NCI-H460 (cell line): ENCODE measurements at regions not wholly inside any gene's neighbourhood (a gene's known extent, or its start where the extent isn't known, plus 50 kb on each side); places are given as distances from the start of the nearest gene placed in this dataset.

Source experiments
- DNase-seq: peaks from one replicate; pipeline ENCODE4 v3.0.0-alpha.2; 2016; ENCODE audit warnings: low read depth; ENCODE audit errors: extremely low read depth

GRCh38 chr2:103103678-103104077 lies 341.8 kb downstream of the TMEM182 start:
- no peak for DNase-seq

GRCh38 chr2:103119352-103119751 lies 357.5 kb downstream of the TMEM182 start:
- DNase-seq: no peak

DNA sequence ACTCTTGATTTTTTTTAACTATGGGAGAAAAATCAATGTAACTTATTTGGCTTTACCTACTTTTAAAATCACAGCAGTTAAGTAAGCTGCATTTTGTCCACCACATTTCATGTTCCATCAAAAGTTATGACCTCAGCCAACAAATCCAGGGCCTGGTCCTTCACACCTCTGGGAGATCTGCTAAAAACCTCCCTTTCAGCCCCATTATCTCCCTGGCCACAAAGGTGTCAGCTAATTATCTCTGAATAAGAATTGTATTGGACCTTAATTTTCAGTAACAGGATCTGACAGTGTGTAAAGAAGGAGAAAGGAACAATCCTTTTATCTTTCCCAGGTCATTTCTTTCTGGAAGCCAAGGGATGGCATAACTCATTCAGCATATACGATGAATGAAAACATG lies 359.3 kb downstream of the TMEM182 start:
- DNase-seq: no peak

- DNase-seq: no peak
These were observed 361.7 kb downstream of the TMEM182 start for GRCh38 chr2:103123516-103123915.

GRCh38 chr2:103130857-103131256 lies 369.0 kb downstream of the TMEM182 start:
- no peak for DNase-seq

GRCh38 chr2:103132536-103133217 lies 370.8 kb downstream of the TMEM182 start:
- DNase-seq: no peak

DNA sequence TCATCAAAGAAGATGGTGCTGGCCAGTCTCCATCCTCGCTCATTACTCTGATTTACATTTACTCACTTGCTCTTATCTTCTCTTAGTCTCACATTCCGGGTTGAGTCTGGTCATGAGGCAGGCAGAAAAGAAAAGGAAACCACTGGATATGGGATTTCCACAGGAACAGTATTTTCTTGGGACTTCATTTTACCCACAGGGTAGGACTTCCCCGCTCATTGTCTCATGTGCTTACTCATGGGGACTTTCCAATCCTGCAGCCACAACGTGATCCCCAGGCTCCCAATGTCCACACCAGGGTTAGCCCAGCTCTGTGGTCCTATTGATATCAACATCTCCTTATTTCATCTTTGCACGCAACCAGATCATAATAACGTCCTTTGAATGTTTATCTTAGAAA lies 373.8 kb downstream of the TMEM182 start:
- no peak for DNase-seq

GRCh38 chr2:103138123-103138901 lies 376.5 kb downstream of the TMEM182 start:
- DNase-seq: no peak

- no peak for DNase-seq
These were observed 377.9 kb downstream of the TMEM182 start for GRCh38 chr2:103139628-103140268.

DNA sequence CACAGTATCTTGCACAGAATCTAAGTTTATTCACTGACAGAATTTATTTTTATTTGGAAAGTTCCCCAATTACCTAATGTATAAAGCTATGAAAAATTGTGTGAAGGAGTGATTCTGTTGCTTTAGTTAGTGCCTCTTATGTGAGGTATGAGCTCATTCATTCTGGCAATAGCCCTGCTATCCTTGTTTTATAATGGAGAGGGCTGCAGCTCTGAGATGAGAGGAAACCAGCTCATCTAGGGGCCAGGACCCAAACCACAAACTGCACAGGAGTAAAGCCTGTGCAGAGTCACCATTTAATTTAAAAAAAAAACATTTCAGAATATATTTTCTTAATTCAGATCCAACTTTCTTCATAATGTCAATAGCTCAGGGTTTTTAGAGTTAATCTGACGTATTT lies 383.0 kb downstream of the TMEM182 start:
- DNase-seq: no peak

- DNase-seq: no peak
These were observed 383.9 kb downstream of the TMEM182 start for GRCh38 chr2:103145739-103146138.

GRCh38 chr2:103151046-103151445 lies 389.2 kb downstream of the TMEM182 start:
- DNase-seq: no peak

GRCh38 chr2:103152556-103152955 lies 390.7 kb downstream of the TMEM182 start:
- no peak for DNase-seq

DNA sequence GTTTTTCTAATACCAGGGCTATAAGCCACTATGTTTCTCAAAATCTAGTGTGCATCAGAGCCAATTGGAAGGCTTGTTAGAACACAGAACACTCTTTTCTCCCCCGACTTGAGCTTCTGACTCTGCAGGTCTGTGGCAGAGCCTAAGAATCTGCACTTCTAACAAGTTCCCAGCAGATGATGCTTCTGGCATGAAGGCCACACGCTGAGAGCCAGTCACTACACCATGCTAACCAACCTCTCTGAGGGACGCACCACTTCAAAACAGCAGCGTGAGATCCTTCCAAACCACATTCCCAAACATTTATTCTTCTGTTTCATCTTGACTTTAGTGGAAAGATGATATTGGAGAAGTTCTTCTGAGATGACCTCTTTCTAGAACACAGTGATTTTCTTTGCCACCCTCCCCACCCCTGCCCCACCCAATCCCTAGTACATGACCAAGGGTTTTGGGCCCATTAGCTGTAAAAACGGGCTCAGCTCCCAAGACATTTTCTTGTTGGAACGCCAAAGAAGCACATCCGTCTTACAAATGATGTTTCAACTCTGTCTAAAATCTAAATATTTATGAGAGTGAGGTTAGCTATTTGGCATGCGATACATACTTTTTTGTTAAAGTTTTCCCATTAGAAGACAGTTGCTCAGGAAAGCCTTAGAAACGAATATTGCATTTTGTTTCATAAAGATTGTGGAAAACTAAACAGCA lies 391.9 kb downstream of the TMEM182 start:
- no peak for DNase-seq

DNA sequence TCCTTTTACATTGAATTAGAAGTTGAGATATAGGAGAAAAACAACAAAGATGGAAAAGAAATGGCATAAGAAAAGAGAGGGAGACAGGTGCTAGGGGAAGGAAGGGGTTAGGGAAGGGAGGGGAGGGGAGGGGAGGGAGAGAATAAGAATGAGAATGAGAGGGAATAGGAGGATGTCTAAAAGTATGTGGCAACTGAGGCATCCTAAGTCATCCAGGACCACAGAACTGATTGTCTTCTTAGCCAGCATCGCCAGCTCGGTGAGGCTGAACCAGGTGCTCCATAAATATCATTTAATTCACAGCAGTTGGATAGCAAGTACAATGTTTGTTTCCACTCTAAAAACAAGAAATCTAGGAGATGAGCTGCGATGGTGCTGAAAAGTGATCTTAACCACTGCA lies 393.5 kb downstream of the TMEM182 start:
- DNase-seq: no peak

DNA sequence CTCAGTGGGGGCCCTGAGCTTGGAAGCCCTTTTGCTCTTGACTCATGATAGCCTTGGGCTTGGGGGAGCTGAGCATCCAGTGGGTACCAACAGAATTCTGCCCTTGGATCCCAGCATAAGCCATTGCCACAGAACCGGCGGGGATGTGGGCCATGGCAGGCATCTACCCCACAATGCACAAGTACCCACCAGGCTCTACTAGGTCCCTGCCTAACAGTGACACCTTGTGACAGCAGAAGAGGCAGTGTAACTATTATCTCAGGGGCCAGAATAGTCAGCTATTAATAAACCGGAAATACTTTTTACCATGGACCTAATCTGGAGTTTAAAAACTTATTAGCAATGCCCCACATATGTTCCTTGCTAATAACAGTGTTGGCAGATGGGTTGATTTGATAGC lies 397.2 kb downstream of the TMEM182 start:
- no peak for DNase-seq

DNA sequence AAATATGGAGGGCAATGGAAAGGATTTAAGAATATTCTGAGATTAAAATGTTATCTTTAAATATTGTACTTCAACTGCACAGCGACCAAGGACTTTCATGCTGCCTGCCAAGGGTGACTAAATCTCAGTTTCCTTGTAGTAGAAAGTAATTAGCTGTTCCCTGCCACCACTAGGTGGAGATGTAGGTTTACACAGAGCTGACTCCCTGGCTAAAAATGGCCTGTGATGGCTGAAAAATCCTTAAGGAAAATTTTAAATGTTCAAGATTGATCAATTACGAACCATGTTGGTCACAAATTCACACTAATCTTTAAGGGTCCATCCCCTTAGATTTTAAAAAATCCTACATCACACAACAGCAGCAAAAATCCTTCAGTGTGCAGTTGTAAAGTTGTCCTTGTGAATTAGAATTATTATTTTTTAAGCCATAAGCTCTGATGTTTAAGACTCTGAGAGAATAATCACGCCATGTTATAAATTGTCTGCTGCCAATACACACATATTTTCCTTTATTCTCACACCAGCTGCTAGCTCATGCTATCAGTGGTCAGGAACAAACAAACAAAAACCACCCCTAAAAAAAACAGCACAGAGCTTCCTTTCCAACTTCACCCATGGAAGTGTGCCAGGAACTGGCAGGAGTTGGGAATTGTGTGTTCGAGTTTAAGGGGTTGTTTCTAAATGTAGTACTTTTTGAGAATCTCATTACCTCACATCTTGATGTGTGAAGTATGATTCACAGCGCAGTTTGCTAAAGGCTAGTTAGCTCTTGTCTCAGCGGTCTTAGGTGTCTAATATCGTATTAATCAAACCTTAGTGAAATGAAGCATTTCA lies 399.8 kb downstream of the TMEM182 start:
- DNase-seq: peak; percentile 56

GRCh38 chr2:103164748-103165147 lies 402.9 kb downstream of the TMEM182 start:
- DNase-seq: no peak

GRCh38 chr2:103165836-103166235 lies 404.0 kb downstream of the TMEM182 start:
- DNase-seq: no peak
